Renal pelvis (tissue), 1 donor: ENCODE measurements at regions not wholly inside any gene's neighbourhood (a gene's known extent, or its start where the extent isn't known, plus 50 kb on each side); places are given as distances from the start of the nearest gene placed in this dataset.

Source experiments
- DNase-seq: peaks from one replicate; pipeline ENCODE4 v3.0.0-alpha.2; 2013

DNA sequence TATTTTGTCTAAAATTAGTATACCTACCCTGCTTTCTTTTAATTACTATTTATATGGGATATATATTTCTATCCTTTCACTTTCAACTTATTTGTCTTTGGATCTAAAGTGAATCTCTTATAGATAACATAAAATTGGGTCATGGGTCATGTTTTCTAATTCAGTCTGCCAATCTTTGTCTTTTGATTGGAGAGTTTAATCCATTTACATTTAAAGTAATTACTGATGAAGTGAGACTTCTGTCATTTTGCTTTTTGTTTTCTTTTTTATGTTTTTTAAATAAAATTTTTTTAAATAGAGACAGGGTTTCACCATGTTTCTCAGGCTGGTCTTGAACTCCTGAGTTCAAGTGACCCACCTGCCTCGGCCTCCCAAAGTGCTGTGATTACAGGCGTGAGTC lies 50.5 kb upstream of the PRDM1 start:
- no peak for DNase-seq

DNA sequence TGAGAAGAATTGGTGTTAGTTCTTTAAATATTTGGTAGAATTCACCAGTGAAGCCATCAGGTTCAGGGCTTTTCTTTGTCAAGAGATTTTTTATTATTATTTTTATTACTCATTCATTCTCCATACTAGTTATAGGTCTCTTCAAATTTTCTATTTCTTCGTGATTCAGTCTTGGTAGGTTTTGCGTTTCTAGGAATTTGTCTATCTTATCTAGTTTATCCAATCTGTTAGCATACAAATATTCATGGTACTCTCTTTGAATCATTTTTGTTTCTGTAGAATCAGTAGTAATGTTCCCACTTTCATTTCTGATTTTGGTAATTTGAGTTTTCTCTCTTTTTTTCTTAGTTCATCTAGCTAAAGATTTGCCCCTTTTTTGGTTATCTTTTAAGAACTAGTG lies 52.3 kb upstream of the PRDM1 start:
- DNase-seq = no peak

DNA sequence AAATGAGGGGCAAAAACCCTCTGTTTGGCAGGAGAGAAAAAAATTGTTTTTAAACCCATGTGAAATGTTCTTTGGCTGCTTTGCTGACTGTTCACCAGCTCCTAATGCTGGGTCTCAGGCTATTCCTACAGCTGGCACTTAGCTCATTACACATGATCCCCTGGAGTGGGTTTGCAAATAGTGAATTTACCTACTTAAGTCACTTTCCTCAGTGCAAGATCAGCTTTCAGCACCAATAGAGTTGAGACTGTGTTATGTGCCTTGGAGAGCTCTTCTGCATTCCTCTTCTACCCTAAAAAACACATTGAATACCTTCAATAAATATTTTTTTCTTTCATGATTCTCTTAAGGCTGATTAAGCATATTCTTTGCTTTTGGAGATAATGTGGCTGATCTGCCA lies 58.4 kb upstream of the PRDM1 start:
- DNase-seq = no peak

DNA sequence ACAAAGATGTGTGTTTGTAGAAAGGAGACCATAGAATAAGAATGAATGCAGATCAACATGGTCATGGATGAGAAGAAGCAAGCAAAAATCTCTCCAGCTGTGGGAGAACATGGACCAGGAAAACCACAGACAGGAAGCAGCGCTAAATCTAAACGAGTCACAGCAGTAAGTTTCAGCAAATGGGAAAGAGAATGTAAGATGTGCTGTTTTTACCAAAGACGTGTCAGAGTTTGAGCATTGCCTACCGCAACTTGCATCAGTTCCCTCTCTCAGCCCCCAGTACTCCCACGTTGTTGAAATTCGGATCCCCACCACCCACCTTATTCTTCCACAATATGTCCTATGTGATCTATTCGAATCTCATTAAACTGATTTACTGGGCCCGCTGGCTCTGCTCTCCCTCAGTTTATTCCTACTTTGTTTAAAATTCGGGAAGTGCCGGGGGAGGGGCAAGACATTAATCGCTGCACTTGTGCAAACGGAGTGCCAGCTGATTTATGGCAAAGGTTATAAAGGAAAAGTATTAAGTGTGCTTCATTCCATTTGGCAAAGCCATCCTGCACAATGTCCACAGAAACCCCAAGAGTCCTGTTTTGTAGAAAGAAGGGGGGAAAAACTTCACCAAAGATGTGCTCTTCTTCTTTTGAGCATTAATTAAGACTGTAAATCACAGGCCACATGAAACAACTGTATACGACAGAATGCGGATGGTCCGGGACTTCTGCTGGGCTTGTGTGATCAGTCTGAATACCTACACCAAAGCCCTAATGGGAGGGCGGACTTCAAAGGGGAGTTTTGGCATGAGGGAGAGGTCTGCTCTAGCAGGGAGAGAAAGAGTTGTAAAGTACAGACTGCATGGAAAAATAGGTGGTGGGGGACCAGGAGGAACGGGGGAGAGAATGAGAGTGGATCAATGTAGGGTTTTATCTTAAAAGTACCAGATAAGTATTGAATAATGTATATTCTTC lies 59.1 kb upstream of the PRDM1 start:
- DNase-seq = peak; percentile 40

DNA sequence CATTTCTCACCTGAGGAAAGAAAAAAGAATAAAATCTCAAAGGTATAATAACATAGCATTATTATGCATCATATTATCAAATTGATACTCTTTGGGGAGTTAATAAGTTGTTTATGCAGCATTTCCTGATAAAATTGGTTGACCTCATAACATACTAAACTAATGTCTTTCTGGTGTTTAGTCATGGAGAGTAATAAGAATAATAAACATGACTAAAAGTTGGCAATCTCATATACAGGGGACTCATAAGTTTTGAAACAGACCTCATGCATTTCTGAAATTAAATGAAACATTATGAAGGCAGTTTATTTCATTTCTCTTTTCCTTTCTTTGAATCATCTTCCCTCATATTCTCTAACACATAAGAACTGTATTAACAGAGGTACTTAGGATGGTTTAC lies 60.5 kb upstream of the PRDM1 start:
- no peak for DNase-seq

DNA sequence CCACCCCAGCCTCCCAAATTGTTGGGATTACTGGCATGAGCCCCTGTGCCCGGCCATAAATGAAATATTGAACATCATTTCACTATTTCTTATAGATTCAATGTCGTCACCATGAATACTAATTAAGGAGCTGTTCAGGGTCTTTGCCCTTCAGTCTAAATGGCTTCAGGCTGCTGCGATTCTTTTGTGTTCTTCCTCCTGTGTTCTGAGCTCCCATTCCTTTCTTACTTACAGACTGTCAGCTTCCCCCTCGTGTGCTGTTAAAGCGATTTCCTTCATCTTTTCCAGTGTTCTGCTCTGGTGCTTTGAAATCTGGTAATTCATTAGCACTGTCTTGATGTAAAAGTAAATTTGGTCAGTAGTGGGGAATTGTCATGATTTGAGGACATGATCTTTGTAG lies 63.3 kb upstream of the PRDM1 start:
- DNase-seq = no peak

DNA sequence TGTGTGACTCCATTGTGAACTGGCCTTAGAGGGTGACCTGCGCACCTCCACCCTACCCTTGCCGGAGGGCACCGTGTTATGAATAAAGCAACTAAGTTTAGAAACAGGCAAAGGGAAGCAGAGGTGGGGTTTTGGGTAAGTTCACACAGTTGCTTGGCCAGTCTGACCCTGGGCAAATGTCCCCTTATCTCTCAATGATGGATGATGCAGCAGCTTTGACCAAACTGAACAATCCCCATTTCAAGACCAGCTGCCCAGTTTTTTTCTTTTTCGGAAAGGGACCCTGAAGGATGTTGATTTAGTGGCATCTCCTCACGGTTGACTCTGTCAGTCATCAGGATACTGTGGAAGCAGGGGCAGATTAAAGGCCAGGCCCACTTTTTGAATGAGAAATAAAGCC lies 68.7 kb upstream of the PRDM1 start:
- DNase-seq = no peak

DNA sequence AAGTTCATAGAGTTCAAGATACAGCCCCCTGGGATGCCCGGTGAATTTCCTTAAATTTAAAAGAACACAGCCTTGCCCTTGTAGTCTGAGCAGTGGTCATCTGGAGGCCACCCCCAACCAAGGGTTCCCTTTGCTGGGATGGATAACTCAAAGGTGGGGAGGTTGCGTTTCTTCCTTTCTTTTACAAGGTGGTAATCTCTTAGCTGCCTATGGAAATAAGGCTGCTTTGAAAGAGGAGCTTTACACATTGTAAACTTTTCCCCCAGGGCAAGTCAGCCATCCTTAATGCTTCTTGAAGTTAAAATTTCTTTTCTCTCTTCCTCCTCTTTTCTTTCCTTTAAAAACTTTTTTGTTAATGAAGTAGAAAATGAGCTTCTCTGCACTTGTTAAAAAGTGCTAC lies 71.2 kb upstream of the PRDM1 start:
- no peak for DNase-seq

DNA sequence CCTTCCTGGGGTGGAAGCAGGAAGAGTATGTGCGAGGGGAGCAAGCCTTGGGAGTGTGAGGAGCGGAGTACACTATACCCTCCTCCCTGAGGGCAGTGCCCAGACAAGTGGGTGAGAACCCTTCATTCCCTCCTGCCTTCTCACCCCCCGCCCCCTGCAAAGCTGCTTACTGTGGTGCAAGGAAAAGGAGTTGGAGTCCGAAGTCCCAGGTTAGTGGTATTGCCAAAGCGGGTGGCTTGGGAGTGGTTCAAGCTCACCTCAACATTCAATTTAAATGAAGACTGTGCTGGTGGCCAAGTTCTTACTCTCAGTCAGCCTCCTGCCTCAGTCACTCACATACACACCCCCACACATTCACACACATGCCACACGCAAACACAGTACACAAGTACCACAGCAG lies 74.7 kb upstream of the PRDM1 start:
- no peak for DNase-seq

DNA sequence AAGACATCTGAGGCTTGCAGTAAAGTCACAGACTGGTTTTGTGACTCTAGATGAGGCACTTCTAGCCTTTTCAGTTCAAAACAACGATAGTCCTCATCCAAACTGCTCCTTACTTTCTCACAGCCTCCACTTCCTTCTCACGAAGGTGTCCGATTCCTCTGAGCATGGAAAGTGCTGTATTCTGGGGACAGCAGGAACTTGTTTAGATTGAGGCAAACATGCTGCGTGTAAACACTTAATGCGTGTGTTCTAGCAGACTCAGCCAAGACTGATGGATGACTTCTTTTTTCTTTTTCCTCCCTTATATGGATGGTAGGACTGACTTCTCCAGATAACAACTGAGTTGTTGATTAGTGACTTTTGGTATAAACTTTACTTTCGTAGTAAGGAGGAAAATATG lies 80.2 kb upstream of the PRDM1 start:
- no peak for DNase-seq

DNA sequence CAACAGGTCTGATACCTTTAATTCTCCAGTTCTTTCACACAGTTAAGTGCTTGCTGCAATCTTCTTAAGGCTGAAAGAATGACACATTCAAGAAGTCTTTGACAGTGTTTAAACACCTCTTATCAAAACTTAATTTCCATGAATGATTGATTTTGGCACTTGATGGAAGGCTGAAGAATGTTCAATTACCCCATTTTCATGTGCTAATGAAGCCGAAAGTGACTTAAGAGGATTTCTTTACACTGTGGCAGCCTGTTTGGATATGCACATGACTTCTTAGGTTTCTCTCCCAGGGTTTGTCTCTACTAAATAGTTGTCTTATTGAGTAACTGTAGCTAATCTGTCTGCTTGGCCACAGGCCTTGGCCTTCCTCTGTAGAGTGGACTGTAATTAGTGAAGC lies 81.1 kb upstream of the PRDM1 start:
- no peak for DNase-seq

DNA sequence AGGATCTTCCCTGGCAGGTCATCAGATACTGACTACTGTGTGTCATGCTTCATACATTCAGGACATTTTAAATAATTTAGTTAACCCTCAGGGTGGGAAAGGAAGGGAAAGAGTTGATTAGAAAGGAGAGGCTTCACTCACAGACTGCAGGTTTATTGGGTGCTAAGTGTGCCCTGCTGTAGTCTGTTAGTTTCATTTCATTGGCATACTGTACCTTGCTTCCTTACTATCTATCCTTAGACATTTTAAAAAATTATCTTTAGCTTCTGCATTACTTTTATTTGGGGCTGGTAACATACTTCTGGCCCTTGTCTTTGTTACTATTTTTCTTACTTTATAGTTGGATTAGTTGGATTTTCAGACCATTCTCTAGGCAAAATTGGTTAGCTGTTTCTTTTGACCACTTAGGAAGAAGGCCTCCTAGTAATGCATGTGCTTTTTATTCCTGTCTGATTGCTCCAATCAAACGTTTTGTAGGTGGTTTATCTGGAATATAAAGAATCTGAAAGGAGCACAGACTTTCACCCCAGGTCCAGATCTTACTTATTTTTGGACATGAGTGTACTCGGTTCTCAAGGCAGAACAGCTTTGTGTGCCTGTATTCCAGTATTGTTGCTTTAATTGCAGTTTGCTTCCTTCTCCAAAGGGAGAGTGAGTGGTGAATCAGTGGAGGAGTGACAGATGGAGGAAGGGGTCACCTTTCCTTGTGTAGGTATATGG lies 82.7 kb upstream of the PRDM1 start:
- DNase-seq = no peak

DNA sequence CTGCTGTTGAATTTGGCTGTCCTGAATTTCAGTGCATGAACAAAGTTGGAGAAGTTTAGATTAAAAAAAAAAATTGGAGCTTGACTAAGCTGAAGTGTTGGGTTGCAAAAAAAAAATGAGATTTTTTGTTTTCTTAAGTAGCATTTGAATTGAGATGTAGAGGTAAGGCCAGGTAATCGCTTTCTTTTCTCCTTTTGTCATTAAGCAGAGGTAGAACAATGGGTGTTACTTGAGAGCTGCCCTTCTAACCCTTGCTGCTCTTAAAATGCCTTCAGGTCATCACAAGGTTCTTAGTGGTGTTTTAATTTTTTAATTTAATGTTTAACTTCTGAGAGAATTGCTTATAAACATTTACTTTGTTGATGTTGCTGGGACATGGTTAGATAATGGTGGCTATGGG lies 84.1 kb upstream of the PRDM1 start:
- no peak for DNase-seq

DNA sequence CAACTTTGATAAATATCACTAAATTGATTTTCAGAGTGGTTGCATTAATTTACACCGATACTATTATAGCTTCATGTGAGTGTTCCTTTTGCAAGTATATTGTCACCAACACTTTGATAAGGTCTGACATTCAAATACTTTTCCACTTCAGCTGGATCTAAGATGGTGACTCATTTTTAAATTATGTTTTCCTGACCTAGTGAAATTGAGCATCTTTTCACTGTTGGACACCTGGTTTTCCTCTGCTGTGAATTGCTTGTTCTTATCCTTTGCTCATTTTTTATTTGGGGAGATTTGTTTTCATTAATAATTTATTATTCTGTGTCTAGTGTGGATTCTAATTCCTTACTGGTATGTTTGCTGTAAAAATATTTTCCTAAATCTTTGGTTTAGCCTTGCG lies 85.2 kb upstream of the PRDM1 start:
- DNase-seq = no peak

DNA sequence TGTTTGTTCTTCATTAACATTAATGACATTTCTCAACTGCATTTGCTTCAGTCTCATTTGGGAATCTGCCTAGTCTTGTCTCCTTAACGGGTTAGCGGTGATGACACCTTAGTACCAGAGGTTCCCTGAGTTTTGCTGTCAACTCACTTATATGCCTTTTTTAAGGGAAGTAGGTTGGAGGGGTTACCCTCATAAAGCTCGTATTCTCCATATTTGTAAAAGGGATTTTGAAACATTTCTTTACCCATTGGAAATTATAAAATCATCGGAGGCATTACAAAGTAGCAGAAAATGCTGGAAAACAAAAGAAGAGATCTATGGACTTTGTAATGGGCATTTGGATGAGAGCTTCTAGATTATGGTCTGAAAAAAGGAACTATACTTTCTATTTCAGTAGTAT lies 88.7 kb upstream of the PRDM1 start:
- no peak for DNase-seq

DNA sequence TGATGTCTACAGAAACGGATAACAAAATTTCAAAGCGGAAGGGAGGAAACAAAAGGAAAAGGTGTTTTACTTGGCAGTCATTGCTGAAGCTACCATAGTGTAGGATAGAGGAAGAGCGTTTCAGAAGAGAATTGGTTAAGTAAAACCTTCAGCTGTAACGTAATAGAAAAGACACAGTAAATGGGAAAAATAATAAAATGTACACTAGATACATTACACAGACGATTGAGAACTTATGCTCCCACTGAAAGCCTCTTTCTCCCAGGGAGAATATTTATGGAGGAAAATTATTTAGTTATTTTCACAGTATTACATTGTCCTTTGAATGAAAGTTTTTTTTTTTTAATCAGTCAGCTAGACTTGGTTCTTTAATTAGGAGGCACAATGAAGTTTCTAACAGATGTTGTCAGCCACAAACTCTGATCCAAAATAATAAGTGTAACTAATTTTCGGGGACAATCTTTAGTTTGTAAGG lies 90.7 kb upstream of the PRDM1 start:
- DNase-seq = no peak

DNA sequence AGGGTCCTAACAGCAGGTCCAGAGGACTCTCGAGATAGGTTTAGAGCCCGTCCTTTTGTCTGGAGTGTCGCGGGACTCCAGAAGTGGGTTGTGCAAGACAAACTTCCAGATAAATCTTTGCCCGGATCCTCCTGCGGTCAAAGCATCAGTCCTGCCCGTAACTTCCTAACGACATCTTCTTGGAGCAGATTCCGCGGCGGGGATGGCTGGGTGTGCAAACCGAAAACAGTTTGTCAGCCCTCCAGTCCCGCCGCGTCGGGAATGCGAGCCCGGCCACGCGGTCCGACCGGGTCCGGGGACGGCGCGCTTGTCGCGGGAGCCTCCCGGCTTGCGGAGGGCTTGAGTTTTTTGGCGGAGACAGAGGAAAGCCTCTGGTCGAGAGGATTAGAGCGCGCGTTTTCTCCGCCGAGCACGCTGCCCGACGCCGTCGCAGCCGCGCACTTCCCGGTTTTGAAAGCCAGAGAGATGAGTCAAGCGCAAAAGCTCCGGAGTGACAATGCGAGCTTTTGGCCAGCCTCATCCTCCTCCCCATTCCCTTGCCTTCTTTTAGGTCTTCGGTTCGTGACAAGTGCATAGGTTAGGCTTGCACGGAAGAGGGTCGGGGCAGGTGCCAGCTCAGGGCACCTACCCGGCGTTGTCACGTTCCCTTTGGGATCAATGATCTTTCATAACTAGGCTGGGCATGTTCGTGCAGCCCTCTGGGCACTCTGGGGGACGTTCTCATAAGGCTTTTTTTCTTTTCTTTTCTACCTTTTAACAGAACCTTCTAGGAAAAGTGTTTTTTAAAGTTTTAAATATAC lies 91.3 kb upstream of the PRDM1 start:
- DNase-seq = no peak

DNA sequence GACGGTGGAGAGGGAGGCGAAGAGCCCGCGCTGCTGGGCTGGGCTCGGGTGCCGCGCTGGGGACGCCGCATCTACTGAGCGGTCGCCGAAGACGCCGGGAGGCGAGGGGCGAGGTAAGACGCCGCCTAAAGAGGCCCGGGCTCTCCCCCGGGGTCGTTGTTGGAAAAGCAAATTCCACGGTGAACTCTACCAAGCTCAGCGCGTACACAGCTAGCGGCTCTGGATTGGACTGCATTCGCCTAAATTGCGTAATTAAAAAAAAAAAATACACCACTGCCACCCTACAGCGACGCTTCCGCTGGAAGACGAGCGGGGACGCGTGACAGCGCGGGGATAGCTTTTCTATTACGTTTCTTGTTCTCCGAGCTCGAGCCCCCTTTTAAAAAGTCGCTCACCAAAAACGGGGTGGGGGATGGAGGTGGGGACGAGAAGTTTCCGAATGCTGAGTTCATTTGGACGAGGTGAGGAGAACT lies 92.0 kb upstream of the PRDM1 start:
- no peak for DNase-seq

DNA sequence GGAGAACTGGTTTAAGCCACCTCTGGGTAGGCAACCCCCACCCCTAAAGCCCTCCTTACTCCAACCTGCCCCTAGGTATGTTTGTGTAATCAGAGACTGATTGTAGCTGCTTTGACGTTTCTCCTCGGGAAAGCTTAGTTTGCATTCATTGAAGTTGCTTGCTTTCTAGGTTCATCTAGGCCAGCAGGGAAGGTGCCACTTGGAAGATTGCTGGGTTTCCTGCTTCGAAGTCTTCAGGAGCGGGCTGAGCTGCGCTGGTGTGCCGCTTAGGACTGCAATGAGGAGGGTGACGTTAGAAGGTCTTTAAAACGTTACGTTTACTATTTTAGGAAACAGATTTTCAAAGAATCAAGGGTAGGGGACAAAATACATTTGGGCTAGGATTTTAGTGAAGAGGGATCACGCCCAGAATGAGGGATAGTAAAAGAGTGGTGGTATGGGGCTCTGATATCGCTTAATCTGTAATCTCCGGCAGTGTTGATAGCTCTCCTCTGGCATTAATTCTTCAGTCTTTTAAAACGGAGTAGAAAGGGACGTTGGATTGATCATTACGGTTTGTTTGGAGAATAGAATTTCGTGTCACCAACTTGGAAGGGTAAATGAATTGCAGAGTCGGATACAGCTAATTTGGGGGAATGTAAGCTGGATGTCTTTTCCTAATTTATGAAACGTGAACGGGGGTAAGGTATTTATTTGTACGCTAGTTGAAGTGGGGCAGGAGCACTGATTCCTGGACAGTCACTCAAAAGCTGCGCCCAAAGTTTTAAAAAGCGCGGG lies 92.6 kb upstream of the PRDM1 start:
- DNase-seq = no peak

DNA sequence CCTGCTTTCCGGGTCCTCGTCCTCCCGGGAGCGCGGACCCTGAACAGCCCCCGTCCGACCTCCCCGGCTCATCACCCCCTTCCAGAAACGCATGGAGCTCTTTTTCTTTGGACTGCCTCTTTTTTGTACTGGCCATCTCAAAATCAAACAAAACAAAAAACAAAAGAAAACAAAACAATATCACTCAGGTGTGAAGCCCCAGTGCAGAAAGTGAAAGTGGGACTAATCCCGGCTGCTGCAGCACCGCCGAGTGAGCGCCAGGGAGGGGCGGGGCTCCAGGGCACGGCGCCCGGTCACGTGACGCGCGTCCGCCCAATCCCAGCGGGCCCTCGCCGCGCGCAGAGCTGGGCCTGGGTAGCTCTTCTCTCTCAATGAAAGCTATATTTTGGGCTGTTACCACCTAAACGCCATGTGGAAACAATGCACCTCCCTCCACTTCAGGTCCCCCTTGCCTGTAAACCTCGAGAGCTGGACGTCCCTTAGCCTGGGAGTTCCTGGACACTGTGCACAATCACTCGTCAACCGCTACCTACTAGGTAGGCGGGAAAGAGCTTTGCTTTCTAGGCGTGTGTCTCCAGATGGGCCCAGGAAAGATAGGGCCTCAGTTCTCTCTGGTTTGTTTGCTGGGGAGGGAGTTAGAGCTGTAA lies 93.7 kb upstream of the PRDM1 start:
- DNase-seq = peak; percentile 81
